DND-41 (cell line): ENCODE measurements at regions not wholly inside any gene's neighbourhood (a gene's known extent, or its start where the extent isn't known, plus 50 kb on each side); places are given as distances from the start of the nearest gene placed in this dataset.

Source experiments
- CTCF ChIP-seq: IDR thresholded peaks from 2 replicates; pipeline ENCODE4 v1.5.1; 2012; ENCODE audit warnings: borderline replicate concordance, low read length, moderate library complexity, mild to moderate bottlenecking; ENCODE audit not compliant: poor library complexity, severe bottlenecking; ENCODE audit errors: extremely low read depth
- EZH2 ChIP-seq: IDR thresholded peaks from 3 replicates; pipeline ENCODE4 v1.6.1; 2012; ENCODE audit warnings: borderline replicate concordance, low read depth, mild to moderate bottlenecking, moderate library complexity, low read length, inconsistent platforms; ENCODE audit not compliant: severe bottlenecking

DNA sequence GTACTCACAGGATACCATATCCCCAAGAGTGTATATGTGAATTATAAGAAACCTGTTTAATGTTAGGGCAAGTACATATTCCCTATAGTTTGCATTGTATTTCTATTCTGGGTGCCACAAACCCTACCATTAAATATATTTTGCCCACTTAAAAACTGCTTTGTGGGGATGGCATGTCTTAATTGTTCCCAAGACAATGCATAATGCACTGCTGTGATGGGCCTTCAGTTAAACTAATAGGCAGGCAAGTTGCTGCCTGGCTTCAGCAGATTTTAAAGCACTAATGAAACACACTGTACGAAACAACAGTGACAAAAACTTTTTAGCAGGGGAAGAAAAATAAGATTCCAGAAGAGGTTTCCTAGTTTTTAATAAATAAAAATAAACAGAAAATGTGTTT is 104.8 kb upstream of the VRK2 start:
- no peak for TF ChIP-seq CTCF
- TF ChIP-seq EZH2: no peak
